ENCODE measurements at regions not wholly inside any gene's neighbourhood (a gene's known extent, or its start where the extent isn't known, plus 50 kb on each side); places are given as distances from the start of the nearest gene placed in this dataset.

- TF ChIP-seq CTCF (conservative IDR thresholded peaks at IDR 0.05; ENCODE audit: low read depth, low read length), result no peak
- no peak overlapping the region for H3K4me3 ChIP-seq (IDR thresholded peaks at IDR 0.05; ENCODE audit: insufficient read depth, low read depth, low read length)
- no peak overlapping the region for H2AFZ ChIP-seq (ENCODE audit: low read depth)
- no peaks in the 10 kb centered on the region for H3K27me3 ChIP-seq (ENCODE audit: insufficient read depth, low read depth)
- H3K79me2 ChIP-seq (ENCODE audit: insufficient read depth, low read depth), result no peaks in the 10 kb centered on the region
- no peaks in the 10 kb centered on the region for H3K36me3 ChIP-seq (ENCODE audit: insufficient read depth)
- no peaks in the 10 kb centered on the region for H3K4me1 ChIP-seq (ENCODE audit: low read depth, poor library complexity, severe bottlenecking)
- no peaks in the 10 kb centered on the region for H4K20me1 ChIP-seq (ENCODE audit: insufficient read depth)
- H3K4me2 ChIP-seq, result no peak overlapping the region
- H3K9ac ChIP-seq, result no peak overlapping the region
- no peak overlapping the region for H3K27ac ChIP-seq
Measured at GRCh38 chr4:130322439-130322838, 1226.5 kb downstream of the C4orf33 start.

GRCh38 chr4:130329036-130329435 lies 1233.1 kb downstream of the C4orf33 start:
- H3K4me3 ChIP-seq (IDR thresholded peaks at IDR 0.05; ENCODE audit: insufficient read depth, low read depth, low read length), result no peak overlapping the region
- no peaks in the 10 kb centered on the region for H3K4me1 ChIP-seq (ENCODE audit: low read depth, poor library complexity, severe bottlenecking)
- no peak for TF ChIP-seq CTCF (conservative IDR thresholded peaks at IDR 0.05; ENCODE audit: low read depth, low read length)
- H3K27me3 ChIP-seq (ENCODE audit: insufficient read depth, low read depth), result no peaks in the 10 kb centered on the region
- no peak overlapping the region for H3K4me2 ChIP-seq
- H3K79me2 ChIP-seq (ENCODE audit: insufficient read depth, low read depth), result no peaks in the 10 kb centered on the region
- H2AFZ ChIP-seq (ENCODE audit: low read depth), result no peak overlapping the region
- H3K27ac ChIP-seq, result no peak overlapping the region
- H3K9ac ChIP-seq, result no peak overlapping the region
- H4K20me1 ChIP-seq (ENCODE audit: insufficient read depth), result no peaks in the 10 kb centered on the region
- no peaks in the 10 kb centered on the region for H3K36me3 ChIP-seq (ENCODE audit: insufficient read depth)

- Histone ChIP-seq H3K4me3 (IDR thresholded peaks at IDR 0.05; ENCODE audit: insufficient read depth, low read depth, low read length) (no peak overlapping the region), H3K4me2 (no peak overlapping the region), H3K79me2 (ENCODE audit: insufficient read depth, low read depth) (no peaks in the 10 kb centered on the region), H3K9ac (no peak overlapping the region), H3K4me1 (ENCODE audit: low read depth, poor library complexity, severe bottlenecking) (peaks cover 9% of the 10 kb centered on the region), H3K36me3 (ENCODE audit: insufficient read depth) (no peaks in the 10 kb centered on the region), H3K27ac (no peak overlapping the region), H4K20me1 (ENCODE audit: insufficient read depth) (no peaks in the 10 kb centered on the region), H3K27me3 (ENCODE audit: insufficient read depth, low read depth) (no peaks in the 10 kb centered on the region), H2AFZ (ENCODE audit: low read depth) (no peak overlapping the region)
- no peak for TF ChIP-seq CTCF (conservative IDR thresholded peaks at IDR 0.05; ENCODE audit: low read depth, low read length)
Measured at GRCh38 chr4:130333241-130333759, 1237.3 kb downstream of the C4orf33 start.

- Histone ChIP-seq H3K4me2 (no peak overlapping the region), H3K4me3 (IDR thresholded peaks at IDR 0.05; ENCODE audit: insufficient read depth, low read depth, low read length) (no peak overlapping the region), H3K79me2 (ENCODE audit: insufficient read depth, low read depth) (no peaks in the 10 kb centered on the region), H3K27ac (no peak overlapping the region), H3K9ac (no peak overlapping the region), H3K36me3 (ENCODE audit: insufficient read depth) (no peaks in the 10 kb centered on the region), H4K20me1 (ENCODE audit: insufficient read depth) (no peaks in the 10 kb centered on the region), H3K27me3 (ENCODE audit: insufficient read depth, low read depth) (no peaks in the 10 kb centered on the region), H2AFZ (ENCODE audit: low read depth) (no peak overlapping the region), H3K4me1 (ENCODE audit: low read depth, poor library complexity, severe bottlenecking) (peaks cover 9% of the 10 kb centered on the region)
- TF ChIP-seq CTCF (conservative IDR thresholded peaks at IDR 0.05; ENCODE audit: low read depth, low read length), result no peak
Measured at GRCh38 chr4:130335417-130336194, 1239.7 kb downstream of the C4orf33 start.

Measured in KMS-11 (cell line).